Suppressor macrophage treated with lipopolysaccharide for 4 hours (primary cell): ENCODE measurements at regions not wholly inside any gene's neighbourhood (a gene's known extent, or its start where the extent isn't known, plus 50 kb on each side); places are given as distances from the start of the nearest gene placed in this dataset.
"Not testable (repeated sequence)": the region's sequence is repeated elsewhere in the genome, so short reads cannot be mapped to it uniquely, and the experiment has no call there.

Experiments
- DNase-seq: peaks from one replicate; pipeline ENCODE4 v3.0.0-alpha.2; 2020

DNA sequence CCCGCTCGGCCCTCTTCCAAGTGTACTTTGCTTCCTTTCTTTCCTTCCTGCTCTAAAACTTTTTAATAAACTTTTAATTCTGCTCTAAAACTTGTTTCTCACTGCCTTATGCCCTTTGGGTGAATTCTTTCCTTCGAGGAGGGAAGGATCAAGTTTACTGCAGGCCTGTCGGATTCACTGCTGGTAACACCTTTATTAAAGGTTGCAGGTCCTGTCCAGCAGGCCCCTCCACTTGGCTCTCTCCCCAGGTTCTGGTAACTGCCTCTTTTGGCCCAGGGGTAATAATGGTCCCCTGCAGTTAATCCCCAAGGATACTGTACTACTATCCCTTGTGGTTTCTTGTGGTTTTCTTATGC, 152.7 kb upstream of the EEA1 start:
- DNase-seq = no peak

- no peak for DNase-seq
These were observed 156.5 kb upstream of the EEA1 start for GRCh38 chr12:93085383-93086287.

- DNase-seq = no peak
These were observed 157.2 kb upstream of the EEA1 start for GRCh38 chr12:93086288-93086727.

- DNase-seq = no peak
These were observed 158.9 kb upstream of the EEA1 start for GRCh38 chr12:93087840-93088610.

DNA sequence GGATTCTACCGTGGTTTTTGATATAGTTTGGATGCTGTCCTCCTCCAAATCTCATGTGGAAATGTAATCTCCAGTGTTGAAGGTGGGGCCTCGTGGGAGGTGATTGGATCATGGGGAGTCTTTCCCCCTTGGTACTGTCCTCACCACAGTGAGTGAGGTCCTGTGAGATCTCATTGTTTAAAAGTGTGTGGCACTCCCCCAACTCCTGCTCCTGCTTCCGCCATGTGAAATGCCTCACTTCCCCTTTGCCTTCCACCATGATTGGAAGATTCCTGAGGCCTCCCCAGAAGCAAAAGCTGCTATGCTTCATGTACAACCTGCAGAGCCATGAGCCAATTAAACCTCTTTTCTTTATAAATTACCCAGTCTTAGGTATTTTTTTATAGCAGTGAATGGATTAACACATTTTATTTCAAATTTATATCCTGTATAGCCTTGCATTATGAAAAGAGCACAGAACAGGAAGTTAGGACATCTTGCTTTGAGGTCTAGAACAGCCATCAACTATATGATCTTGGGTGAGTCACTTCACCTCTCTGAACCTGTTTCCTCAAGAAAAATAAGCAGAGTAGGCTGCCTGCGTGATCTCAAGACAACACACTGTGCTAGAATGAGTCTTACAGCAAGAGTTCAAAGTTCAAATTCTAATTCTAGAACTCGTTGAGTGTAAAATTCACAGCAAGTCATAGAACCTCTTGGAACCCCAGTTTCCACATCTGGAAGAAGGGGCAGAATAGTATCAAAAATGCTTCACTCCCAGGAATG, 160.9 kb upstream of the EEA1 start:
- no peak for DNase-seq

GRCh38 chr12:93090731-93091172, 161.7 kb upstream of the EEA1 start:
- no peak for DNase-seq

GRCh38 chr12:93091886-93092648, 163.0 kb upstream of the EEA1 start:
- DNase-seq = no peak

- DNase-seq = no peak
These were observed 163.5 kb upstream of the EEA1 start for GRCh38 chr12:93092649-93092945.

DNA sequence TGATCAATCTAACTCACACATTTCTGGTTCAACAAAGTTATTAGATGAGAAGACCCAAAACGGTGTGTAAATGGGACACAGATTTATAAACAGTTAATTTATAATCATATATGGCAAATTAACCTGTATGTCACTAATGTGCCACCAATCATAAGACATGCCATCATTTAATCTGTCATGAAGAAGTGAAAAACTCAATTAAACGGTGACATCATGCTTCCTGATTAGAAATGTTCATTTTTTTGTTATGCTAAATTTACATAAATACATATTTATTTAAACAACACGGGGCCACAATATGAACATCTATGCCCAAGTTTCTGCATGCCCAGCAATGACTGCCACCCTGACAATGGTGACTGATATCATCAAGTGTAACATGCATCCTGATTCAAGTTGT, 164.1 kb upstream of the EEA1 start:
- DNase-seq = no peak

GRCh38 chr12:93094222-93094621, 165.1 kb upstream of the EEA1 start:
- DNase-seq = not testable (repeated sequence)

GRCh38 chr12:93094988-93095737, 166.1 kb upstream of the EEA1 start:
- peak; percentile 48 for DNase-seq

- DNase-seq = no peak
These were observed 168.3 kb upstream of the EEA1 start for GRCh38 chr12:93097417-93097816.

DNA sequence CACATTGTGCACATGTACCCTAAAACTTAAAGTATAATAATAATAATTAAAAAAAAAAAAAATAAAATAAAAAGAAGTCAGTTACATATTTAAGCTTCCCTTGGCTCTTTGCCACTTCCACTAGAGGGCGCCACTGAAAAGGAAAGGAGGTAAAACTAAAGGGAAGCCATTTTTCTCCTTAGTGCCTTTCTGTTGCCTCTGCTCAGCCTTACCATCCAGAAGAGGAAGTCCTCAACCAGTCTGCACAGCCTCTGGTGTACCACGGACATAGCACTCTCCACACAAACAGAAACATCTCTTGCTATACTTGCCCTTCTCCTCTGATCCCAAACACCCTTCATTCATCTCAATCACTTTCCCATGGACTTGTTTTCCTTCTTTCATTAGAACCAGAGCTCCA, 169.0 kb upstream of the EEA1 start:
- DNase-seq = peak; percentile 94

- no peak for DNase-seq
These were observed 170.7 kb upstream of the EEA1 start for GRCh38 chr12:93099792-93100191.

- no peak for DNase-seq
These were observed 171.5 kb upstream of the EEA1 start for GRCh38 chr12:93100610-93101009.

DNA sequence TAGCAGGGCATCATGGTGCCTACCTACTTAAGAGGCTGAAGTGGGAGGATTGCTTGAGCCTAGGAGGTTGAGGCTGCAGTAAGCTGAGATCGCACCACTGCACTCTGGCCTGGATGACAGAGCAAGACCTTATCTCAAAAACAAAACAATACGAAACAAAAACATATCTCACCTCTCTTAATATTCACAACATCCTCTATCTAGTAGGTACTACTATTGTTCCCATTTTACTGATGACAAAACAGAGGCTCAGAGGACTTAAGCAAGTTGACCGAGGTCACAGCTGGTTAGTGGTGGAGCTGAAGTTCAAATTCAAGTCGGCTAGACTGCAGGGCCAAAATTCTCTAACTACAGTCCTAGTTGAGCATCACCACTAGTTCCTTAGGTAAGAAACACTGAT, 172.3 kb upstream of the EEA1 start:
- no peak for DNase-seq

DNA sequence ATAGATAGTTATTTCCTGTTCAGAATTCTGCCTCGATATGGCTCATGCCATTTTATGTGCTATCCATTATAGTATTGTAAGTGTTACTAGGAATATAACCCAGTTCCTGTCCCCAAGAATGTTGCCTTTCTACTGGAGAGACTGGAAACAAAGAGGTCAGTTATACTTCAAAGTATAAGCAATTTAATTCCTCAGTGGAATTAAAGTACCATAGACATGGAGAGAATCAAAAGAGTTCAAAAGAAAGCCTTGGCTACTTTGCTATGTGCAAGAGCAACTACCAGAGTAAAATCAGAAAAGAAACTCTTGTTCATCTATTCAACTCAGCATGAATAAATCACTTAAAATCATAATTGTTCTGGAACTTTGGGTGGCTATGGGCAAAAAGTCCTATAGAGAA, 173.2 kb upstream of the EEA1 start:
- no peak for DNase-seq

DNA sequence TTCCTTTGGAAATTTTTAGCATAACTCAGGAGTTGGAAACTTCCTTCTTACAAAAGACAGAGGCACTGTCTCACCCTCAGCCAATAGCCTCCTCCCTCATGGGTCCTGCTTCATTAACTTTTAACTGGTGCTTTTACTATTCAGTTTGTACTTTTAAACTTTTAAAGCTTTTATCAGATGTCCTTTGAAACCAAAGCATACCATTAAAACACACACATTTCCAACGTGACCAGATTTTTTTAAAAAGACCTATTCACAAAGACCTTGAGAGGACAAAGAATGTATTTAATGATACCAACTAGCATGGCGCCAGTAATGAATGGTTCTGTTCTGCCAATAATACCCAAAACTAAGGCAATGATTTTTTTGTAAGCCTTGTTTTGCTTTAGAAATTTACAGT, 173.6 kb upstream of the EEA1 start:
- DNase-seq = no peak

- no peak for DNase-seq
These were observed 174.1 kb upstream of the EEA1 start for GRCh38 chr12:93103154-93103553.

DNA sequence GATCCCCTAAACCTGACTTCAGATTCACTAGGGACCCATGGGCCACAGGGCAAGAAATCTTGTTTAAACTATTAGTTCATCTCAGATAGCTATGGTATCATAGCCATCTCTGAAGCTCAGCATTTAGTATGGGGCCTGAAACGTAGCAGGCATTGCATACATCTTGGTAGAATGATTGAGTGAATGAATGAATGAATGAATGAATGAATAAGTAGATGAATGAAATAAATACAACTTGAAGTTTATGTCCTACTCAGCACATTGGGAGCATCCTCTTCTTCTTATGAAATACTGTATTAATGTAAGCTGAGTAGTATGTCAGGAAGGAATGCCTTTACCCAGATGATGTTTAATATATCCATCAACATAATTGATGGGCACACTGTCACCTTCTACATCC, 175.4 kb upstream of the EEA1 start:
- DNase-seq = no peak

- DNase-seq = peak; percentile 63
These were observed 177.8 kb upstream of the EEA1 start for GRCh38 chr12:93106910-93107309.
